ENCODE measurements at regions not wholly inside any gene's neighbourhood (a gene's known extent, or its start where the extent isn't known, plus 50 kb on each side); places are given as distances from the start of the nearest gene placed in this dataset.
"Not testable (repeated sequence)": the region's sequence is repeated elsewhere in the genome, so short reads cannot be mapped to it uniquely, and the experiment has no call there.

GRCh38 chr6:6091608-6092002, 84.9 kb upstream of the NRN1 start:
- intact Hi-C loops (cut with DNase I): no loop called here
- no peak for DNase-seq (ENCODE audit: low spot score)

DNA sequence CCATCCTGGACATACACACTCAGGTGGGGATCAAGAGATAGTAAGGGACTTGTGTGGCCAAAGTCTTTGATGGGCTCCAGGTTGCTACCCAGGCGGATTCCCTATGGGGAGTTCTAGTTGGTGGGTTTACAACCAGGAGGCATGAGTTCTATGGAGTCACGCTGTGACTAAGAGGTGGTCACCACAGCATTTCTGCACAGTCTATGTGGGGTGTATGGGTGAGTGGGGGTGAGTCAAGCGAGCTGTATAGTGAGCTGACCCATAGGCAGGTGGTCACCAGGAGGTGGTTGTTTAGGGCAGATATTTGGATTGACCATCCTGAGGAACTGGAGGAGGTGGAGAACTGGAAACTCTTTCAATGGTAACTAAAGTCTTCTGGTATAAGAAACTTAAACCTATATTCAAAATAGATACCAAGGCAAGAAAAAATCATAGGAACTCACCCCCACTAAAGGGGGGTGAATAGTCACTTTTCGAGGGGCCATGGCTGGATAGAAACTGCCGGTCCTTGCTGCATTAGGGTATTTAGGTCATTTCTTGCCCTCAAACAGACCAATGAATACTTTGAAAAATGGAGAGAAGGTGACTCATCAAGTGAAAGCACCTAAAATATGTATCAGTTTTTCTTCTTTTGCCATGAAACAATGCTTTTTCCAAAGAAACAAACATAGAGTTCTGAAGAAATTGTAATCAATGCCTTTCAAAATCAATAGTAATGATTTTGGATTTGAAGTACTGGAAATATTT, 84.3 kb upstream of the NRN1 start:
- intact Hi-C loops (cut with DNase I): no loop called here
- no peak for DNase-seq (ENCODE audit: low spot score)

- intact Hi-C loops (cut with DNase I): no loop called here
- DNase-seq (ENCODE audit: low spot score): no peak
Measured at GRCh38 chr6:6085928-6086668, 79.4 kb upstream of the NRN1 start.

GRCh38 chr6:6080975-6081374, 74.2 kb upstream of the NRN1 start:
- DNase-seq (ENCODE audit: low spot score): no peak

GRCh38 chr6:6074190-6074589, 67.5 kb upstream of the NRN1 start:
- no peak for DNase-seq (ENCODE audit: low spot score)
- intact Hi-C loops (cut with DNase I): no loop called here

More at GRCh38 chr6:6080975-6081374, 74.2 kb upstream of the NRN1 start:
- intact Hi-C loops (cut with DNase I): no loop called here

- intact Hi-C loops (cut with DNase I); DNase-seq (ENCODE audit: low spot score): not testable (repeated sequence)
Measured at GRCh38 chr6:6068157-6068556, 61.4 kb upstream of the NRN1 start.

- DNase-seq (ENCODE audit: low spot score): no peak
- intact Hi-C loops (cut with DNase I): loop anchor here (2.0 to 10.0 kb wide), 2 partner anchors 437 to 489 kb away; no protein-coding TSS in a partner anchor
Measured at GRCh38 chr6:6058054-6058444, 51.3 kb upstream of the NRN1 start.

DNA sequence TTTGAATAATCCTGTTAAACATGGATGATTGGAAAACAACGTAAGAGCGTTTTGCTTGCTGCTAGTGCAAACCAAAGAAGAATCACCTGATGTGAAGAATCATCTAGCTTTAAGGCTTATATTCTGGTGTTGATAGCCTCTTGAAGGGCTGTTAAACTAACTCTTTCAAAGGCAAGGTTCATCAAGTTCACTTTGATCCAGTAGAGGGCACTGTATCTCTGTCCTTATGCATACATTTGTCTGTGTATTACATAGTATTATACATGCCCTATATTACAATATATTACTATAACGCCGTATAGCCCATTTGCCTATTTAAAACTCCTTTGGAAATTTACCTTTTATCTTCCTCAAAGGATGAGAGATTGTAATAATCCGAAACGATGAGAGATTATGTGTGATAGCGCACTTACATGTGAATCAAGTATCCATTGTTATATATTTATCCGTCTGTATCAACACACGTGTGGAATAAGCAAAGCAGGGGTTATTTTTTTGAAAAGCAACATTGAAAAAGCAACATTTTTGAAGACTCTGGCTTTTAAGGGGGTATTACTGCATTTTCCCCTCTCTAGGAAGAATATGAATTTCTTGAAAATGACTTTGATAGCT, 50.8 kb upstream of the NRN1 start:
- intact Hi-C loops (cut with DNase I): loop anchor here (2.0 to 10.0 kb wide), 2 partner anchors 437 to 489 kb away; no protein-coding TSS in a partner anchor
- no peak for DNase-seq (ENCODE audit: low spot score)

All from cardiac septum (tissue), 1 donor.